ENCODE measurements at regions not wholly inside any gene's neighbourhood (a gene's known extent, or its start where the extent isn't known, plus 50 kb on each side); places are given as distances from the start of the nearest gene placed in this dataset.

DNA sequence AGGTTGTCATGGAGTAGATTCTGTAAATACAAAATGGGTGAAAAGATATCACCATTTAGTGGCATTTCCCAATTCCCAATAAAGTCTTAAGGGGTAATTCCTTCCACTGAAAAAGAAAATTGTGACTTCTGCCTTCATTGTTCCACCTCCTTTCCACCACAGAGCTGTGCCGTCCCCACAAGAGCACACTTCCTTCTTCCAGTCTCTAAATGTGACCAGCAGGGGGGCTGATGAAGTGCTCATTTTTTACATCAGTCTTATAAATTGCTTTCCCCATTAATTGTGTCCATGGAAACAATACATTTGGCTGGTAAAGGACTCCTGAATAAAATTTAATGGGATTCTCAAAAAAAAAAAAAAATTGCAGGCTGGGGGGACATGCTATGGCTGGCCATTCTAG, 260.8 kb upstream of the PSMD7 start:
- no peak for TF ChIP-seq EZH2phosphoT487 (IDR thresholded peaks at IDR 0.05; ENCODE audit: borderline replicate concordance, low read length)
- TF ChIP-seq, protein P1, sequence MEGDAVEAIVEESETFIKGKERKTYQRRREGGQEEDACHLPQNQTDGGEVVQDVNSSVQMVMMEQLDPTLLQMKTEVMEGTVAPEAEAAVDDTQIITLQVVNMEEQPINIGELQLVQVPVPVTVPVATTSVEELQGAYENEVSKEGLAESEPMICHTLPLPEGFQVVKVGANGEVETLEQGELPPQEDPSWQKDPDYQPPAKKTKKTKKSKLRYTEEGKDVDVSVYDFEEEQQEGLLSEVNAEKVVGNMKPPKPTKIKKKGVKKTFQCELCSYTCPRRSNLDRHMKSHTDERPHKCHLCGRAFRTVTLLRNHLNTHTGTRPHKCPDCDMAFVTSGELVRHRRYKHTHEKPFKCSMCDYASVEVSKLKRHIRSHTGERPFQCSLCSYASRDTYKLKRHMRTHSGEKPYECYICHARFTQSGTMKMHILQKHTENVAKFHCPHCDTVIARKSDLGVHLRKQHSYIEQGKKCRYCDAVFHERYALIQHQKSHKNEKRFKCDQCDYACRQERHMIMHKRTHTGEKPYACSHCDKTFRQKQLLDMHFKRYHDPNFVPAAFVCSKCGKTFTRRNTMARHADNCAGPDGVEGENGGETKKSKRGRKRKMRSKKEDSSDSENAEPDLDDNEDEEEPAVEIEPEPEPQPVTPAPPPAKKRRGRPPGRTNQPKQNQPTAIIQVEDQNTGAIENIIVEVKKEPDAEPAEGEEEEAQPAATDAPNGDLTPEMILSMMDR (IDR thresholded peaks at IDR 0.05; ENCODE audit: low read depth, low read length, poor library complexity, severe bottlenecking) = peak; percentile 29
- Histone ChIP-seq H3K9me3 (ENCODE audit: control insufficient read depth, insufficient read depth, low read length) (no peaks in the 10 kb centered on the region), H3K4me1 (ENCODE audit: control insufficient read depth, low read length) (no peaks in the 10 kb centered on the region), H4K20me1 (ENCODE audit: control insufficient read depth, insufficient read depth, low read depth, low read length) (no peaks in the 10 kb centered on the region), H3K27me3 (ENCODE audit: control insufficient read depth, low read length) (peaks cover 8% of the 10 kb centered on the region), H3F3A (ENCODE audit: control insufficient read depth, insufficient read depth) (no peaks in the 10 kb centered on the region), H3K4me3 (ENCODE audit: low read length) (no peak overlapping the region), H3K36me3 (ENCODE audit: control insufficient read depth, low read length) (no peaks in the 10 kb centered on the region), H3K9me2 (replicated peaks; ENCODE audit: control insufficient read depth, low read length) (no peaks in the 10 kb centered on the region), H3K79me2 (ENCODE audit: control insufficient read depth, low read length) (no peaks in the 10 kb centered on the region), H3K27ac (ENCODE audit: low read depth, low read length) (no peak overlapping the region), H3K4me2 (ENCODE audit: low read length) (no peak overlapping the region)

DNA sequence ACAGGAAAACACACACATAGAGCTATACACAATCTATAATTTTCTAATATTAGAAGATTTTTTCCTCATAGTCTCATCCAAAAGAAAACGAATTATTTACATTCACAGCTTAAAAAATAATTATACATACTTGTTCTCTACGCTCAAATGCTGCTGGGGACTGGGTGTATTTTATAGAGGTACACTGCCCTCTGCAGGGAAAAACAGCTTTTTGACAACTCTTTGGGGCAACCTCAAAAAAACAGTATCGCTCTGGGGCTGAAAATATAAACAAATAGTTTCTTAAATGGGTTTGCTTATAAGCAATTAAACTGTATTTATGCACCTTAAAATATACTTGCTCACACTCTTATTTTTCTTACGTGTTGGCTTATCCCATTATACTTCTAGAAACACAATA, 261.8 kb upstream of the PSMD7 start:
- Histone ChIP-seq H3K27me3 (ENCODE audit: control insufficient read depth, low read length) (peaks cover 8% of the 10 kb centered on the region), H3K27ac (ENCODE audit: low read depth, low read length) (no peak overlapping the region), H3K4me2 (ENCODE audit: low read length) (no peak overlapping the region), H3F3A (ENCODE audit: control insufficient read depth, insufficient read depth) (no peaks in the 10 kb centered on the region), H3K79me2 (ENCODE audit: control insufficient read depth, low read length) (no peaks in the 10 kb centered on the region), H3K9me2 (replicated peaks; ENCODE audit: control insufficient read depth, low read length) (no peaks in the 10 kb centered on the region), H4K20me1 (ENCODE audit: control insufficient read depth, insufficient read depth, low read depth, low read length) (no peaks in the 10 kb centered on the region), H3K36me3 (ENCODE audit: control insufficient read depth, low read length) (no peaks in the 10 kb centered on the region), H3K4me1 (ENCODE audit: control insufficient read depth, low read length) (no peaks in the 10 kb centered on the region), H3K9me3 (ENCODE audit: control insufficient read depth, insufficient read depth, low read length) (no peaks in the 10 kb centered on the region), H3K4me3 (ENCODE audit: low read length) (no peak overlapping the region)
- TF ChIP-seq EZH2phosphoT487 (IDR thresholded peaks at IDR 0.05; ENCODE audit: borderline replicate concordance, low read length) = no peak
- TF ChIP-seq, protein P1 (IDR thresholded peaks at IDR 0.05; ENCODE audit: low read depth, low read length, poor library complexity, severe bottlenecking) = peak; percentile 33

DNA sequence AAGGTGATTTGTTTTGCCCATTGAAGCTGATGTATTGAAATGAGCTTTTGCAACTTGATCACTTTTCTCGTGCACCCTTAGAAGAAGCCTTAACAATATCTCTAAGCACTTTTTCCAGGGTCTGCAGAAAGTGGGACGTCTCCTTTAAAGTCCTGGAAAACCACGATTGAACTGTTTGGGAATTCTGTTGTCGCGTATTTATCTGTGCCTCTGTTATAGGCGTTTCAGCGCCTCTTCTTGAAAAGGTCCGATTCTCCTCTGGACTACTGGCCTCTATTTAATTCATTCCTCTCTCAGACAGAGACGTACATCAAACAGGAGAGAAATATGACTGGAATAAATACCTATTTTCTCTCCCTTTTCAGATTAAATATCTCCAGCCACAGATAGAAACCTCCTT, 262.4 kb upstream of the PSMD7 start:
- Histone ChIP-seq H3K36me3 (ENCODE audit: control insufficient read depth, low read length) (no peaks in the 10 kb centered on the region), H3F3A (ENCODE audit: control insufficient read depth, insufficient read depth) (no peaks in the 10 kb centered on the region), H3K4me1 (ENCODE audit: control insufficient read depth, low read length) (no peaks in the 10 kb centered on the region)

More for the DNA sequence above, 262.4 kb upstream of the PSMD7 start:
- Histone ChIP-seq H4K20me1 (ENCODE audit: control insufficient read depth, insufficient read depth, low read depth, low read length) (no peaks in the 10 kb centered on the region), H3K4me3 (ENCODE audit: low read length) (no peak overlapping the region), H3K79me2 (ENCODE audit: control insufficient read depth, low read length) (no peaks in the 10 kb centered on the region), H3K9me3 (ENCODE audit: control insufficient read depth, insufficient read depth, low read length) (no peaks in the 10 kb centered on the region), H3K27me3 (ENCODE audit: control insufficient read depth, low read length) (peaks cover 8% of the 10 kb centered on the region), H3K9me2 (replicated peaks; ENCODE audit: control insufficient read depth, low read length) (no peaks in the 10 kb centered on the region), H3K4me2 (ENCODE audit: low read length) (no peak overlapping the region), H3K27ac (ENCODE audit: low read depth, low read length) (no peak overlapping the region)
- TF ChIP-seq, protein P1 (IDR thresholded peaks at IDR 0.05; ENCODE audit: low read depth, low read length, poor library complexity, severe bottlenecking) = no peak
- TF ChIP-seq EZH2phosphoT487 (IDR thresholded peaks at IDR 0.05; ENCODE audit: borderline replicate concordance, low read length) = no peak

All from DOHH2 (cell line).